NCI-H510A (cell line): ENCODE measurements at regions not wholly inside any gene's neighbourhood (a gene's known extent, or its start where the extent isn't known, plus 50 kb on each side); places are given as distances from the start of the nearest gene placed in this dataset.

Experiments
- DNase-seq: peaks from one replicate; lab custom pipeline; 2025; lab: John Stamatoyannopoulos, UW

- no peak for DNase-seq
Measured at GRCh38 chr9:80447876-80448275, 876.1 kb downstream of the TLE4 start.

- DNase-seq, result no peak
Measured at GRCh38 chr9:80440724-80441123, 869.0 kb downstream of the TLE4 start.

GRCh38 chr9:80437825-80438224 is 866.1 kb downstream of the TLE4 start:
- DNase-seq, result no peak

GRCh38 chr9:80437091-80437640 is 865.4 kb downstream of the TLE4 start:
- DNase-seq, result no peak

GRCh38 chr9:80435591-80435990 is 863.8 kb downstream of the TLE4 start:
- DNase-seq, result no peak

- no peak for DNase-seq
Measured at GRCh38 chr9:80426992-80427391, 855.2 kb downstream of the TLE4 start.

- no peak for DNase-seq
Measured at GRCh38 chr9:80417211-80417773, 845.5 kb downstream of the TLE4 start.

GRCh38 chr9:80410106-80410505 is 838.3 kb downstream of the TLE4 start:
- no peak for DNase-seq

GRCh38 chr9:80407220-80407619 is 835.5 kb downstream of the TLE4 start:
- DNase-seq, result no peak

GRCh38 chr9:80401243-80401642 is 829.5 kb downstream of the TLE4 start:
- DNase-seq, result no peak

- DNase-seq, result no peak
Measured at GRCh38 chr9:80400624-80401230, 829.0 kb downstream of the TLE4 start.

GRCh38 chr9:80399606-80400005 is 827.8 kb downstream of the TLE4 start:
- DNase-seq, result no peak

GRCh38 chr9:80387828-80388227 is 816.1 kb downstream of the TLE4 start:
- DNase-seq, result no peak

- DNase-seq, result no peak
Measured at GRCh38 chr9:80385246-80385645, 813.5 kb downstream of the TLE4 start.

GRCh38 chr9:80383331-80383730 is 811.6 kb downstream of the TLE4 start:
- no peak for DNase-seq

GRCh38 chr9:80382211-80382891 is 810.6 kb downstream of the TLE4 start:
- DNase-seq, result no peak

GRCh38 chr9:80380301-80380700 is 808.5 kb downstream of the TLE4 start:
- no peak for DNase-seq

- no peak for DNase-seq
Measured at GRCh38 chr9:80378669-80379293, 807.0 kb downstream of the TLE4 start.

- no peak for DNase-seq
Measured at GRCh38 chr9:80376180-80376579, 804.4 kb downstream of the TLE4 start.

GRCh38 chr9:80375477-80375876 is 803.7 kb downstream of the TLE4 start:
- no peak for DNase-seq

- DNase-seq, result no peak
Measured at GRCh38 chr9:80369641-80370040, 797.9 kb downstream of the TLE4 start.

GRCh38 chr9:80366626-80367025 is 794.9 kb downstream of the TLE4 start:
- DNase-seq, result no peak
